D341Med (cell line): ENCODE measurements at regions not wholly inside any gene's neighbourhood (a gene's known extent, or its start where the extent isn't known, plus 50 kb on each side); places are given as distances from the start of the nearest gene placed in this dataset.
"Not testable (repeated sequence)": the region's sequence is repeated elsewhere in the genome, so short reads cannot be mapped to it uniquely, and the experiment has no call there.

ENCODE experiments used
- DNase-seq: peaks from one replicate; pipeline ENCODE4 v3.0.0; 2012; ENCODE audit warnings: low spot score

DNA sequence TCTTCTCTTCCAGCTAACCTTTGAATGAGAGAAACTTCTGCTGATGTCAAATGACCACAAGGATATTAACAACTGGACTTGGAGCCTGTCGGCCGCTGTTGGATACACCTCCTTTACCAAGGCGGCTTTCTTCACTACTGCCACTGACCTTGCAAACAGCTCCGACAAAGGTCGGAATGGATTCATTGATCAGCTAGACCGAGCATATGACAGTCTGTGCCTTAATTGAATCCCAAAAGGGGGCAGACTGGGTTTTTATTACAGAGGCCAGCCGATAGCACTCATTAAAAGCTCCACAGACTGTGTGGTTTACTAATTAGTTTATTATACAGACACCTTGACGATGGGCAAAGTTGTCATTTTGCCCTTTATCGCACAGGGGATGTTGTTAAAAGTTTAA is 394.5 kb downstream of the RERGL start:
- no peak for DNase-seq

DNA sequence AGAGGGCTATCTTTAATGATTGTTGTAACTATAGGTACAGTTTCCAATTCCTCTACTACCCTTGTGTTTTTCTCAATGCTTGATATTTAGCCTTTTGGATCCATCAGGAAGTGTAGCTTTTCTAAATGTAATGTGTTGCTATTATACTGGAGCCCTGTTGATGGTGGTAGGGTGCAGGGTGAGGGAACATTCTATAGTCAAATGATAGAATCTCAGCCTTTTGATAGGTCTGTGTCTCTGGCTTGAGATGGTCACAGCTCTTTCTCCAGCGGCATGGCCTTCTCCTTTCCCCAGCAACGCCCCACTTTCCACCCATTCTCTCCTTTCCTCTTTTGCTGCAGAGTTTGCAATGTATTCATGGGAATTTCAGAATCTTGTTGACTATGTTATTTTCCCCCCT is 398.6 kb downstream of the RERGL start:
- no peak for DNase-seq

DNA sequence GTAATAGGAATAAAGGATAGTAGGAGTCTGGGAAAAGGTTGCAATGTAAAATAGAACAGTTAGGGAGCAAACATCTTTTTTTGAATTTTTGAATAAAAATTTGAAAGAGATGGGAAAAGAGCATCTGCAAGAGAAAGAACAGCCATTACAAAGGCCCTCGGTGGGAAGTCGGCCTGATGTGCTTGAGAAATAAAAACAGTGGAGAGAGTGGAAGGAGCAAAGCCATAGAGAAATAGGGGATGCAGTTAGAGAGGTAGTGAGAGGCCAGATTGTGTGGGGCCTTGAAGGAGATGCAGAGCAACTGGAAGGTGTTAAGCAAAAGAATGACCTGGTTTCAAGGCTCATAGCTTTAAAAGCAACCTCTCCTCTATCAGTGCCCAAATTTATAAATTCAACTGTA is 409.8 kb downstream of the RERGL start:
- DNase-seq, result no peak

DNA sequence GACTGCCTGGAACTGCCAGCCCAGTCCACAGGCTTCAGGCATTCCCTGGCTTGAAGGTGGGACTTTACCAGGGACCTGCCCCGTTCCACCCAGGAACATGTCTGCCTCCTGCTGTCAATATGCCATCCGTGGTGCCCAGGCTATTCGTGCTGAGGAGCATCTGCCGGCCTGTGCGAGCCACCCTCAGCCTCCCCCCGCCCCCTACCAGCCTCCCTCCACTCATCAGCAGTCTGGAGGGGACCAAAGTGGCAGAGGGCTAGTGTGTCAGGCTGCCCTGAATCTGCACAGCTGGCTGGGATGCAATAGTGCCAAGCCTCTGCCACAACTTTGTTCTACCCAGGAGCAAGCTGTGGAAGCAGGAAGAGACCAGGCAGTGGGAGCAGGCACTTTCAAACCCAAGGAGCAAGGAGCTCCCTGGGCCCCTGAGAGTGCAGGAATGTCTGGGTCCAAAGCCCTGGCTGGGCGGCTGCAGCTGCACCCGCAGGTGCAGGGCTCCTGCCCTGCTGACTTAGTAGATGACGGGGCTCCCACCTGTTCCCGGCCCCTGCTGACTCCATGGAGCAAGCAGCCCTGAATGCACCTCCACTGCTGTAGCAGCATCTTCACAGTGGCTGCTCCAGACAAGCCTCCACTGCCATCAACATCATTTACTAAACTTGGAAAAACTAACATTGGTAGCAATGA is 423.2 kb downstream of the RERGL start:
- no peak for DNase-seq

DNA sequence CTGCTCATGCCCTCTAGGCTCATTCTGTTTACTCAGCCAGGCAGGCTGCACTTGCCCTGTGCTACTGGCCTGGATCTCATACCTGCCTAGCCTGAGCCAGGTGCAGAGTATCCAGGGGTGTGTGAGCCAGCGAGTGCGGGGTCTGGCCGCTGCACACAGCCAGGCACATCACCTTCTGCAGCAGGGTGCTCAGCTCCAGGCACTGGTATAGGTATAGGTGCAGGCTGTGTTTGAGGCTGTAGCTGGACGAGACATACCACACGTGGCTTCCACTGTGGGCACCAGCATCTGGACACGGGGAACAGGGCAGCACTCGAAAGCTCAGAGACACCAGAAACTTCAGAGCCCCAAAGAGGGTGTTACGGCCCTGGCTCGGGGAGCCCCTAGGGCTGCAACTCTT is 424.2 kb downstream of the RERGL start:
- no peak for DNase-seq

DNA sequence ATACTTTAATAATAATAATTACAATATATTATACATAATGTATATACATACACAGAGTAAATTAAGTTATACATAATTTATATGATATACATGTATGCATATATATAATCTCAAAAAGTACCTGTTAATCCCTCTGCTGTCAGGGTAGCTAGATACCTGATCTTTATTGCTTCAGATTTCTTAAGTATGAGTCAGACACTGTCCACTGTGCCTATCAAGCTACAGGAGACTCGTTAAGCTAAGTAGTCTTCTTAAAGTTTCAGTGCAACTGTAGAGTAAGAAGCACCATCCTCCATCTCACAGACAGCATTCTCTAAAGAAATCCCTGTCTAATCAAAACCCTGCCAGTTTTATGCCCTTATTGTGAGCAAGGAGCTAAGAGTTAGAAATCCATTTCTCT is 428.7 kb downstream of the RERGL start:
- DNase-seq, result no peak

DNA sequence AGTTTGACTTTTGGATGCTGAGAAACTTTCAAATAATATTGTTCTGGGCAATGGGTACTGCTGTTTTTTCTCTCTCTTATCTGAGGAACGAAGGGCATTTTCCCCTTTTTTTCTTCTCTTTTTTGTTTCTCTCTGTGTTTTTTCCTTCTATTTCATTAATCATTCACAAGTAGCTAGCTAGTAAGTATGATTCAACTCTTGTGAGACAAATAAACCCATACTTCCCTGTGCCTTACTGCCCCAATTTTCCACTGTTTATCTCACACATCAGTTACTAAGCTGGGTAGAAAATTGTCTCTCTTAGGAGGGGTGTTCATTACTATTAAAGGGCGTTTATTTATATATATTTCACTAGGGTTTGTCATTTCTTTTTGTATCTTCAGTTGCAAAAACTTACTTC is 437.6 kb downstream of the RERGL start:
- DNase-seq, result no peak

DNA sequence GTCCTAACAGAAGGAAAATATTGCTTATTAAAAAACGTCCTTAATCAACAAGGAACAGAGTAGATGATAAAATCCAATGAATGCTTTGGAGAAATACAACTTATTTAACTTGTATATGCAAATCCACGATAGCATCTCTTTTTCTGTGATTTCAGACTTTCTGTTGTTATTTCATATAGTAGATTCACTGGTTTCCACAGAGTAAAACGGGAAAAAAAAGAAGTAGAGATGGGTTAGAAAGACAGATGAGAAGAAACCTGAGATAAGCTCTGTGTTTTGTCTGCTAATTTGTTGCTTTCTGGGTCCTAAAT is 447.7 kb downstream of the RERGL start:
- DNase-seq, result no peak

DNA sequence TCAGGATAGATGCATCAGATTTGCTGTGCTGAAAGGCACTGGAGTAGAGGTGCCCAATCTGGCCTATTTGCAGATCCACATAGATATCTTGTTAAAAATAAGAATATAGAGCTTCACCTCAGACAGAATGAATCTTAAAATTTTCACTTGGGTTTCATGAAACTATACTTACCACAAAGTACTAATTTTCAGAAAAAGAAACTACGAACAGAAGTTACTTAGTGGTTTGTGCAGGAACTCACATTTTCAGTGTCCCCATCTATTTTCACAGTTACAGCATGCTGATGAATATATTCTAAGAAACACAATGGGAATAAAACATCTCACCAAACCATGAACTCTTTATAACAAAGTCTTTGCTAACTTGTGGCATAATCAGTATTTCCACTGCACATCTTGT is 449.4 kb downstream of the RERGL start:
- DNase-seq, result no peak

DNA sequence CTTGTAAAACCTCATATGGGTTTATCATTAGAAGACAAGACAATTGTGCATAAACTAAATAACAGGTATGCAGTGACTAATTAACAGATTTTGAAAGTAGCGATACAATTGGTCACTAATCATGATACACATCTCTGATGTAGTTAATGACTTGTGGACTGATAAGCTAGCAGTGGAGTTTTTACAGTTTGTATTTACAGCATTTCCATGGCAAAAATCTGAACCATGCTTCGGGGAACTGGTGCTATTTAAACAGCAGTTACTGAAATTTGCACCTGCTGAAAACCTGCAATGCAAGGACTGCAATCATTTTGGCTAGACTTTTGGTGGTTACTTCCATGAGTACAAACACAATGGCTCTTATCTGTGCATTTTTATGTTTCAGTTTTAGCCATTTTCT is 471.2 kb downstream of the RERGL start:
- DNase-seq, result no peak

DNA sequence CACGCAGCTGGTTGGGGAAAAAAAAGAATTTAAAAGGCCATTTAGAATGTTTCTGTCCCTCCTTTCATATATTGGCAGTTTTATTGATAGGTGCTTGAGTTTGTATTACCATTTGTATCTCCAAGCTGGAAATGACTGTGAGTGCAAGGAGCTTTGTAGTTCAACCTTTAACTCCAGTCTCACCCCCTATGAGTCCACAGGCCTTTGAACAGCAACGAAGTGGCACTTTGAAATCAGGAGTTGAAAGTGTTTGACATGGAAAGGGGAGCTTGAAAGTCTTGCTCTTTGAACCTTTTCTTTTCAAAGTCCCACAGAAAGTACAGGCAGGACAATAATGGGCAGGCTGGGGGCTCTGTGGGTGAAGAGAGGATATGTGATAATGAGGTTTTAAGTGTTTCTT is 480.3 kb downstream of the RERGL start:
- no peak for DNase-seq

DNA sequence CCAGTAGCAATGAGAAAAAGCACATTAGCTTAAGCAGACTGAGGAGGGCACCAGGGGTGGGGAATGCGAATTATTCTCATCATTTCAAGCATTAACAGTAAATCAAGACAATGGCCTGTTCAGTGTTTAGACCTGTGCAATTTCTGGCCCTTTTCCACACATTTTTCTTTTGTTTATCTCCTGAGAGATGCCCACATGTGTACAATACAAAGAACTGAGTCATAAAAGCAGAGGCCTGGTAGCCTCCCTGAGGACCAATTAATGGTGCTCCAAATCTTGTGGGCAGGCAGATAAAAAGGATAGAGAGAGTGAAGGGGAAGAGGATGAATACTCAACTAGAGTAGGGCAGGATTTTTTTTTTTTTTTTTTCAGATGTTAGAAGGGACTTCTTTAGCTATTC is 480.8 kb downstream of the RERGL start:
- DNase-seq, result no peak

DNA sequence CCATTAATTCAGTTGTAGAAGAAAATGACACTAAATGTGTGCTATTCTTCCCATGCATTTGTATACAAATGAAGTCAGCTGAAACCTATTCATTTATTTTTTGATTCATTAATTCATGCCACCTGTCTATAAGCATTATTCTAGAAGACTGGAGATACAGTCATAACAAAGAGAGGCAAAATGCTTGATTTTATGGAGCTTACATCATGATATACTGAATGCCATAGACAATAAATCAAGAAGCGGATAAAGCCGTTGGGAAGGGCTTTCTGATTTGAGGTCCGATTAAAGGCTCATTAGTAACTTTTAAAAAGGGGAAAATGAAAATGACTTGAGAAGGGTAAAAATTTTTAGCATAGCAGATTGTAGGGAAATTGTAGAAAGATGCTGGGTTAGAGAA is 494.9 kb downstream of the RERGL start:
- no peak for DNase-seq

DNA sequence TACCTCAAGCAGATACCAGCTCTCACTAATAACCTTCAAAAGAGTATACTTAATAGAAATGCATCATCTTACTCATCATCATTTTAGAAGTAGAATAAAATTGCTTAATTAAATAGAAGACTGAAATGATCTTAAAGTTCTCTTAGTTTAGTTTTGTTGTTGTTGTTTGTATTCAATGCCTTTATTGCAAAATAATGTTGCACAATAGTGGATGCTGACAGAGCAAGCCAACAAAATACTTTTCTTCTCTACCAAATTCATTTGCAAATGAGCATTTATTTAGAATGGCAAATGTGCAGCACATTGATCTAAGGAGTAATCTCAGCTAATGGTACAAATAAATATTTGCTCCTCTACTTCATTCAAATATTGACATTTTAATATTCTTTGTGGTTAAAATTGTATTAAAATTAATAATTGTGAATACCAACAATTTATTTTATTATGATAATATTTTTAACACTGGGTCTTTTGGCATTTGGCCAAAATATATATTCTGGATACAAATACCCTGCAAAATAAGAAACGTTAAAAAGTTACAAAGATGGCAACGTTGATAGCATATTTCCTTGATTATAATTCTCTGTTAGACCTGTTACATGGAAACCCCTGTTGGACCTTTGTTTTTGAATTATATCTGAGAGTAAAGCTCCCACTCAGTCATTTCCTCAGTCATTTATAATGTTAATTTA is 496.1 kb downstream of the RERGL start:
- no peak for DNase-seq

DNA sequence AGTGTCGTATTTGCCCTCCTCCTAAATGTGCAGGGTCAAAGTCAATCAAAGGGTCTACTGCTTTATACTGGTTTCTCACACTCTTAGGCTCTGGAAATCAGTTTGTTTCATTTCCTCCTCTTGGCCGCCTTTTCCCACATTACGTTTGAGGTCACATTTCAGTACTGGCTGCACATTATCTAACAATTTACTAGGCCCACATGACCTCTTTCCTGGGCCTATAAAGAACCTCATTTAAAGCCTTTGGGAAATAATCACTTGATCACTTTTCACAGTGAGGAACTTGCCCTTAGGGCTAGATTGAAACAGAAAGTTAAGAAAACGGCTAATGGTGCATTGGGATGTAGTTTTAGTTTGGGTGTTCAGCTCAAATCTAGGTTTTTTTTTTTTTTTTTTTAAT is 497.5 kb downstream of the RERGL start:
- DNase-seq, result no peak

DNA sequence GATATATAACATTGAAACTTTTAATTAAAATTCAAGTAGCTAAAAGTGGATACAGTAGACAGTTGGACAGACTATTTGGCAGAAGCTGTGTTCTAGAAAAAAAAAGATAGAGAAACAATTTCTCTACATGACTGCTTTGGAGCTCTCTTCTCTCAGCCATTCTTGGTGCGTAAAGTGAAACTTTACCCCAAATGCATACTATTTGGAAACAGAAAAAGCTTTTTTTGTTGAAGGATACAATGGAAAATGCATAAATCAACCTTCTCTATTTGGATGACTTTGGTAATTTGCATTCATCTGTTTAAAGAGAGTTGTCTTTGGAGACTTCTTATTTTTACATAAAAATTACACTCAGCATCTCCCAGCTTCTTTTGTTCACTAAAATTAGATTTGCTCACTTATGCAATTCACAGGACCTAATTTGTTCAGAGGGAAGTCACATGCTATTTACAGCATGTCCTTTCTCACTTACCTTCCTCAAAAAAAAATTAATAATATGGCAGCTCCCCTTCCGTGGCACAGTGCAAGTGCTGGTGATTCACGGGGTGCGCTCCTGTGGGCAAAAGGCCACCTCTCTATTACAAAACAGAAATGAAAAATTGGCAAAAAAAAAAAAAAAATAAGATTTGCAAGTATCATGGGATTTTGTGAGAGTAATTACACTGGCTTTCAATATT is 498.9 kb downstream of the RERGL start:
- DNase-seq, result no peak

DNA sequence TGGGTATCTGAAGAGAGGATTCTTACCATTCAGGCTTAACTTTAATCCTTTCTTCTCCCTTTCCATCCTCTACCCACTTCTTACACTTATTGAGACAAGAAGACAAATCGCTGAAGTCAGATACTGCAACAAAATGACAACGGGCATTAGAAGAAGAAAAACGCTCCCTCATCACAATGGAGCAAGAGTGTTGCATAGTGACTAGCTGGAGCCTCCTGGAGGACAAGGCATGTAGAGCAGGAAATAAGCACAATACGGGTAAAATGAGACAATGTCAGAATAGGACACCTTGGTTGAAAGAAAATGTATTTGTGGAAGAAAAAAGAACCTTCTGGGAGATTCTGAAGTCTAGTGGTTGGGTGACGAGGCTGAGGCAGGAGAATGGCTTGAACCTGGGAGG is 501.0 kb downstream of the RERGL start:
- DNase-seq, result peak; percentile 55

DNA sequence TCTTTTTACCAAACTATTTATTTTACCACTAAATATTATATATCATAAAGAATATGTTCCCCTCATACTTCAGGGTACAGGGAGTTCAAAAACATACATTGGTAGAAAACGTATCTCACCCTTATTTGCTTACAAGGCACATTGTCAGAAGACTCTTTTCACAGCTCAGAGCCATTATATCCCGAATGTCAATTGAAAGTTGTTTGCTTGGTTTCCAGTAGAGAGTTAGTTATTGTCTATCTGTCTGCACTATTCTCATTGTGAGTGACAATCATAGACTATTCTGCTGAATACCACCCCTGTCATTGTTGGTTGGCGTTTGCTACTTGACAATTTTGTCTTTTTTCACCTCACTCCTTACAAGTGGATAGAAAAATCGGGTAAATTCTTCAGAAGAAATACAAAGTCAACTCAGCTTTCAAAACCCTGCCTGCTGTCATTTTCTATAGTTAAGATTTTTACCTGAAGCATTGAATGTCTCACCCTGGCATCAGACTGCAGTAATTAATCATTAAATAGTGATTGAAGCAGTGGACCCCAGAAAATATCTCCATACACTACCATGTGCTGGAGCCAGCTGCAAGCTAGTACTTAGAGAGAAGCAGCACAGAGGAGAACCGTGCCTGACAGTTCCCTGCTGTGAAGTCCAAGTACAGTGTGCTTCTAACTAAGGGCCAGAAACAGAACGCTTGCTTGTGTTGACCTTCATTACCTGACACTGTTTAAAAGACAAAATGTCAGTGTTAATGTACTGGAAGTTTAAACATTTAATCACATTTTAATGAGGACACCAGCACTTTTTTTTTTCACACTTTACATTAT is 510.6 kb downstream of the RERGL start:
- no peak for DNase-seq

DNA sequence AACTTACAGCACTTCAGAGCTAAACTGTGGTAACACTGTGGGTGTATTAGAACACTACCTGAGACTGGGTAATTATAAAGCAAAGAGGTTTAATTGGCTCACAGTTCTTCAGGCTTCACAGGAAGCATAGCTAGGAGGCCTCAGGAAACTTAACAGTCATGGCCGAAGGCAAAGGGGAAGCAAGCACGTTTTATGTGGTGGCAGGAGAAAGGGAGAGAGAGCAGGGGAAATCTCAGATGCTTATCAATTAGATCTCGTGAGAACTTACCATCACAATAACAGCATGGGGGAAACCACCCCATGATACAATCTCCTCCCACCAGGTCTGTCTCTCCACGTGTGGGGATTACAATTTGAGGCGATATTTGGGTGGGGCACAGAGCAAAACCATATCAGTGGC is 512.6 kb downstream of the RERGL start:
- no peak for DNase-seq

DNA sequence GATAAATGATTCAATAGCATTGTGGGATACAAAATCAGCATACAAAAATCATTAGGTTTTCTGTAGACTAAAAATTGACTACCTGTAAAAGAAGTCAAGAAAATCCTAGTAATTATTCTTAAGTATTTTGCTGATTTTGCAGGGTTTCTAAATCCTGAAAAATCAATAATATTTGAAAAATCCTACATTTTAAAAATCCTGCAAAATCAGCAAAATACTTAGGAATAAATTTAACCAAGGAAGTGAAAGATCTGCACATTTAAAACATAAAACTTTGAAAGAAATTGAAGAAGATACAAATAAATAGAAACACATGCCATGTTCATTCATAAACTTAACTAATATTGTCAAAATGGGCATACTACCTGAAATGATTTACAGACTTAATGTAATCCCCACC is 517.7 kb downstream of the RERGL start:
- no peak for DNase-seq

DNA sequence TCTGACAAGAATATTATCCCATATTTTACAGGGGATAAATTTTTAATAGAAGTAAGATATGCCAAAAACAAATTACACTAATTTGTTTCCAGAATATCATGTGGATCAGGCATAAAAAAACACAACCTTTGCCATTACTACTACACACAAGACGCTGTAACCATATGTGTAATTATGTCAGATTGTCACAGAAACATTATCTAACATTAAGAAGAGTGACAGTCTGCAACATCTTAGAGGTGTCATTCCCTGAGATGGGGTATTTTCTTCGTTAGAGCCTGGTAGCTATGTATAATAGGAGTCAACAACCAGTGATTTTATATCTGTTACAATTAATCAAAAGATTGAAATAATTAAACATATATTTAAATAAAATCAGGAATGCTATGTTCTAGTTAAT is 518.9 kb downstream of the RERGL start:
- no peak for DNase-seq

DNA sequence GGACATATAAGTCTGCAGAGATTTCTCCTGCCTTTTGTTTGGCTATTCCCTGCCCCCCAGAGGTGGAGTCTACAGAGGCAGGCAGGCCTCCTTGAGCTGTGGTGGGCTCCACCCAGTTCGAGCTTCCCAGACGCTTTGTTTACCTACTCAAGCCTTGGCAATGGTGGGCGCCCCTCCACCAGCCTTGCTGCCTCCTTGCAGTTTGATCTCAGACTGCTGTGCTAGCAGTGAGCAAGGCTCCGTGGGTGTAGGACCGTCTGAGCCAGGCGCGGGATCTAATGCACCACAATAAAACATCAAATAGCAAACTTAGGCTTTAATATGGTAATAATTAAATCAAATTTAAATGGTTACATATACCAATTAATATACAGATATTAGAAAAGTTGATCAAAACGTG is 525.4 kb downstream of the RERGL start:
- DNase-seq, result not testable (repeated sequence)

DNA sequence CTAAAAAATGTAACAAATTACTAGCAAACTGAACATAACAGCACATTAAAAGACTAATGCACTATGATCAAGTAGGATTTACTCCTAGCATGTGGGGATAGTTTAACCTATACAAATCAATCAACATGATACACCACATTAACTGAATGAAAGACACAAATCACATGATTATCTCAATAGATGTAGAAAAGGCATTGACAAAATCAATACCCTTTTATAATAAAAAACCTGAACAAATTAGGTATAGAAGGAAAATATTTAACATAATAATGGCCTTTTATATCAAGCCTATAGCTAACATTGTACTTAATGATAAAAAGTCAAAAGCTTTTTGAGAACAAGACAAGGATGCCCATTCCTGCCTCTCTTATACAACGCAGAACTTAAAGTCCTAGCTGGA is 540.0 kb downstream of the RERGL start:
- no peak for DNase-seq
